COLO668 (cell line): ENCODE measurements at regions not wholly inside any gene's neighbourhood (a gene's known extent, or its start where the extent isn't known, plus 50 kb on each side); places are given as distances from the start of the nearest gene placed in this dataset.
"Not testable (repeated sequence)": the region's sequence is repeated elsewhere in the genome, so short reads cannot be mapped to it uniquely, and the experiment has no call there.

ENCODE experiments used
- DNase-seq: peaks from one replicate; lab custom pipeline; 2025; ENCODE audit not compliant: unreplicated experiment; lab: John Stamatoyannopoulos, UW

GRCh38 chr6:71698702-71699101, 187.6 kb upstream of the RIMS1 start:
- DNase-seq: no peak

- DNase-seq: no peak
These were observed 179.8 kb upstream of the RIMS1 start for GRCh38 chr6:71706523-71706922.

- no peak for DNase-seq
These were observed 179.3 kb upstream of the RIMS1 start for GRCh38 chr6:71707059-71707458.

GRCh38 chr6:71720705-71721104, 165.6 kb upstream of the RIMS1 start:
- no peak for DNase-seq

GRCh38 chr6:71721642-71722041, 164.7 kb upstream of the RIMS1 start:
- no peak for DNase-seq

- DNase-seq: no peak
These were observed 163.6 kb upstream of the RIMS1 start for GRCh38 chr6:71722736-71723135.

GRCh38 chr6:71724456-71725125, 161.8 kb upstream of the RIMS1 start:
- DNase-seq: no peak

- no peak for DNase-seq
These were observed 161.3 kb upstream of the RIMS1 start for GRCh38 chr6:71725126-71725470.

- DNase-seq: no peak
These were observed 160.2 kb upstream of the RIMS1 start for GRCh38 chr6:71726121-71726520.

GRCh38 chr6:71727632-71728294, 158.6 kb upstream of the RIMS1 start:
- DNase-seq: no peak

- DNase-seq: no peak
These were observed 156.1 kb upstream of the RIMS1 start for GRCh38 chr6:71730284-71730683.

- DNase-seq: no peak
These were observed 152.1 kb upstream of the RIMS1 start for GRCh38 chr6:71733970-71734899.

GRCh38 chr6:71737953-71738352, 148.4 kb upstream of the RIMS1 start:
- DNase-seq: no peak

- no peak for DNase-seq
These were observed 140.8 kb upstream of the RIMS1 start for GRCh38 chr6:71745525-71745924.

GRCh38 chr6:71766146-71766760, 120.1 kb upstream of the RIMS1 start:
- no peak for DNase-seq

- DNase-seq: no peak
These were observed 119.6 kb upstream of the RIMS1 start for GRCh38 chr6:71766796-71767195.

- DNase-seq: no peak
These were observed 118.0 kb upstream of the RIMS1 start for GRCh38 chr6:71768356-71768755.

- no peak for DNase-seq
These were observed 77.5 kb upstream of the RIMS1 start for GRCh38 chr6:71808865-71809264.

GRCh38 chr6:71810880-71811279, 75.5 kb upstream of the RIMS1 start:
- DNase-seq: no peak

- no peak for DNase-seq
These were observed 63.7 kb upstream of the RIMS1 start for GRCh38 chr6:71822625-71823024.

GRCh38 chr6:71832110-71832764, 54.1 kb upstream of the RIMS1 start:
- DNase-seq: not testable (repeated sequence)
